WTC11 (cell line): ENCODE measurements at regions not wholly inside any gene's neighbourhood (a gene's known extent, or its start where the extent isn't known, plus 50 kb on each side); places are given as distances from the start of the nearest gene placed in this dataset.

Source experiments
- ATAC-seq: fragments of 200-7000 bp; cut with Tn5 transposase; 2 replicates; pipeline ENCODE4 v1.10.0; 2021; ENCODE audit warnings: mild to moderate bottlenecking, moderate library complexity
- CTCF ChIA-PET: fragments of 300-600 bp; sonication (Branson Sonifier 250); formaldehyde crosslinking; loops from one replicate; lab custom pipeline; 2021; ENCODE audit warnings: antibody characterized with exemption; lab: Charles Lee
- POLR2A ChIA-PET: fragments of 350-600 bp; sonication (Branson Sonifier 250); formaldehyde crosslinking; loops from one replicate; lab custom pipeline; 2021; ENCODE audit warnings: antibody characterized with exemption; lab: Charles Lee
- DNase-seq: peaks from one replicate; pipeline ENCODE4 v3.0.0; 2021; ENCODE audit warnings: low spot score
- H3K27ac Mint-ChIP-seq: 2 replicates; pipeline ENCODE4 v1.8.0; 2021; ENCODE audit warnings: mixed read lengths
- H3K27me3 Mint-ChIP-seq: 2 replicates; pipeline ENCODE4 v1.8.0; 2021; ENCODE audit warnings: low read depth, mild to moderate bottlenecking, moderate library complexity, mixed read lengths
- H3K36me3 Mint-ChIP-seq: 2 replicates; pipeline ENCODE4 v1.8.0; 2021; ENCODE audit warnings: mixed read lengths
- H3K4me1 Mint-ChIP-seq: 2 replicates; pipeline ENCODE4 v1.8.0; 2022; ENCODE audit warnings: mixed read lengths
- H3K4me3 Mint-ChIP-seq: 2 replicates; pipeline ENCODE4 v1.8.0; 2021; ENCODE audit warnings: mild to moderate bottlenecking, moderate library complexity, mixed read lengths
- H3K9me3 Mint-ChIP-seq: 2 replicates; pipeline ENCODE4 v1.8.0; 2021; ENCODE audit warnings: mixed read lengths
- AR ChIP-seq: fragments of 250-450 bp; sonication (Bioruptor Pico); IDR thresholded peaks from 2 replicates; pipeline ENCODE4 v1.9.0; 2021; ENCODE audit warnings: mild to moderate bottlenecking
- ATF2 ChIP-seq: sonication (generic); formaldehyde crosslinking; IDR thresholded peaks from 2 replicates; pipeline ENCODE4 v1.8.1; 2022; ENCODE audit warnings: low read depth, missing genetic modification reagents, borderline replicate concordance
- EMX1 ChIP-seq: fragments of 250-450 bp; sonication (Bioruptor Pico); IDR thresholded peaks from 2 replicates; pipeline ENCODE4 v1.8.0; 2021; ENCODE audit warnings: mild to moderate bottlenecking
- GABPB1 ChIP-seq: sonication (generic); formaldehyde crosslinking; IDR thresholded peaks from 2 replicates; pipeline ENCODE4 v1.8.1; 2023; ENCODE audit warnings: mild to moderate bottlenecking, missing genetic modification reagents
- JAZF1 ChIP-seq: fragments of 250-450 bp; sonication (Bioruptor Pico); IDR thresholded peaks from 2 replicates; pipeline ENCODE4 v1.9.0; 2021; ENCODE audit warnings: moderate library complexity, mild to moderate bottlenecking, inconsistent platforms
- MXD4 ChIP-seq: fragments of 250-450 bp; sonication (Bioruptor Pico); IDR thresholded peaks from 2 replicates; pipeline ENCODE4 v1.8.0; 2021; ENCODE audit warnings: mild to moderate bottlenecking, moderate library complexity, borderline replicate concordance
- PREB ChIP-seq: sonication (generic); formaldehyde crosslinking; IDR thresholded peaks from 2 replicates; pipeline ENCODE4 v1.8.1; 2022; ENCODE audit warnings: mild to moderate bottlenecking, missing genetic modification reagents, moderate library complexity, borderline replicate concordance
- SP1 ChIP-seq: sonication (generic); formaldehyde crosslinking; conservative IDR thresholded peaks from 2 replicates; pipeline ENCODE4 v1.8.1; 2022; ENCODE audit warnings: missing genetic modification reagents
- TCF7 ChIP-seq: sonication (generic); formaldehyde crosslinking; IDR thresholded peaks from 2 replicates; pipeline ENCODE4 v1.8.0; 2022; ENCODE audit warnings: mild to moderate bottlenecking, low read depth, missing genetic modification reagents, moderate library complexity
- TP53 ChIP-seq: sonication (generic); formaldehyde crosslinking; IDR thresholded peaks from 2 replicates; pipeline ENCODE4 v1.8.1; 2023; ENCODE audit warnings: mild to moderate bottlenecking, missing genetic modification reagents
- ZNF232 ChIP-seq: sonication (generic); formaldehyde crosslinking; IDR thresholded peaks from 2 replicates; pipeline ENCODE4 v1.8.0; 2022; ENCODE audit warnings: mild to moderate bottlenecking, missing genetic modification reagents
- ZNF263 ChIP-seq: sonication (generic); formaldehyde crosslinking; IDR thresholded peaks from 2 replicates; pipeline ENCODE4 v1.8.1; 2022; ENCODE audit warnings: low read depth, mild to moderate bottlenecking, moderate library complexity, missing genetic modification reagents
- TF ChIP-seq, protein P1 (sequence below): sonication (generic); formaldehyde crosslinking; IDR thresholded peaks from 2 replicates; pipeline ENCODE4 v1.8.0; 2022; ENCODE audit warnings: mild to moderate bottlenecking, missing genetic modification reagents
- TF ChIP-seq, protein P2 (sequence below): sonication (generic); formaldehyde crosslinking; conservative IDR thresholded peaks from 2 replicates; pipeline ENCODE4 v1.8.1; 2023; ENCODE audit warnings: mild to moderate bottlenecking, low read depth, missing genetic modification reagents, moderate library complexity
- TF ChIP-seq, protein P3 (sequence below): sonication (generic); formaldehyde crosslinking; IDR thresholded peaks from 2 replicates; pipeline ENCODE4 v1.8.0; 2022; ENCODE audit warnings: missing genetic modification reagents

DNA sequence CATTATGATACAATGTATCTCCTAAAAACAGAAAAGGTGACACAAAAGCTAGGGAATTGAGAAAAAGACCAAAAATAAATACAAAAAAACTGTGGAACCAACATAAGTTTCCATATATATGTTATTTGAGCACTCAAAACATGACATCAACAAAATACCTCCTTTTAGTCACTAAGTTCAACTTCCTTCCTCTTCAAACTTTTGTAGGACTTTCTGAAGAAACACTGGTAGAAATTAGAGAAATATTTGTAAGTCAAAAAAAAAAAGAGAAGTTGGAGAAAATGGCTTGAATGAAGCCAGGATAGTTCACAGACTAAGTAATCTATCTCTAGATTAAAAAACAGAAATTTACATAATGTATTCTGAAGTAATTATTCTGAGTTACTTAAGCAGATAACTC lies 208.4 kb upstream of the ALCAM start:
- Mint-ChIP-seq H3K4me1 (peaks cover 43% of the 10 kb centered on the region), H3K4me3 (no peak overlapping the region), H3K27ac (no peak overlapping the region), H3K36me3 (no peaks in the 10 kb centered on the region), H3K9me3 (0 out of 2 replicates have a peak, but pooled peaks cover 9% of the 10 kb centered on the region), H3K27me3 (no peaks in the 10 kb centered on the region)
- DNase-seq = no peak
- TF ChIP-seq TP53 (CRISPR knock-in tag) = no peak
- no peak for TF ChIP-seq GABPB1 (CRISPR knock-in tag)
- no peak for TF ChIP-seq AR (CRISPR knock-in tag)
- TF ChIP-seq, protein P1, sequence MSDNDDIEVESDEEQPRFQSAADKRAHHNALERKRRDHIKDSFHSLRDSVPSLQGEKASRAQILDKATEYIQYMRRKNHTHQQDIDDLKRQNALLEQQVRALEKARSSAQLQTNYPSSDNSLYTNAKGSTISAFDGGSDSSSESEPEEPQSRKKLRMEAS = no peak
- no peak for TF ChIP-seq EMX1 (CRISPR knock-in tag)
- no peak for TF ChIP-seq MXD4 (CRISPR knock-in tag)
- no peak for TF ChIP-seq ZNF232 (CRISPR knock-in tag)
- TF ChIP-seq, protein P2, sequence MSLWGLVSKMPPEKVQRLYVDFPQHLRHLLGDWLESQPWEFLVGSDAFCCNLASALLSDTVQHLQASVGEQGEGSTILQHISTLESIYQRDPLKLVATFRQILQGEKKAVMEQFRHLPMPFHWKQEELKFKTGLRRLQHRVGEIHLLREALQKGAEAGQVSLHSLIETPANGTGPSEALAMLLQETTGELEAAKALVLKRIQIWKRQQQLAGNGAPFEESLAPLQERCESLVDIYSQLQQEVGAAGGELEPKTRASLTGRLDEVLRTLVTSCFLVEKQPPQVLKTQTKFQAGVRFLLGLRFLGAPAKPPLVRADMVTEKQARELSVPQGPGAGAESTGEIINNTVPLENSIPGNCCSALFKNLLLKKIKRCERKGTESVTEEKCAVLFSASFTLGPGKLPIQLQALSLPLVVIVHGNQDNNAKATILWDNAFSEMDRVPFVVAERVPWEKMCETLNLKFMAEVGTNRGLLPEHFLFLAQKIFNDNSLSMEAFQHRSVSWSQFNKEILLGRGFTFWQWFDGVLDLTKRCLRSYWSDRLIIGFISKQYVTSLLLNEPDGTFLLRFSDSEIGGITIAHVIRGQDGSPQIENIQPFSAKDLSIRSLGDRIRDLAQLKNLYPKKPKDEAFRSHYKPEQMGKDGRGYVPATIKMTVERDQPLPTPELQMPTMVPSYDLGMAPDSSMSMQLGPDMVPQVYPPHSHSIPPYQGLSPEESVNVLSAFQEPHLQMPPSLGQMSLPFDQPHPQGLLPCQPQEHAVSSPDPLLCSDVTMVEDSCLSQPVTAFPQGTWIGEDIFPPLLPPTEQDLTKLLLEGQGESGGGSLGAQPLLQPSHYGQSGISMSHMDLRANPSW (CRISPR knock-in tag) = no peak
- TF ChIP-seq TCF7 = no peak
- no peak for TF ChIP-seq SP1 (CRISPR knock-in tag)
- TF ChIP-seq ZNF263 (CRISPR knock-in tag) = no peak
- TF ChIP-seq, protein P3, sequence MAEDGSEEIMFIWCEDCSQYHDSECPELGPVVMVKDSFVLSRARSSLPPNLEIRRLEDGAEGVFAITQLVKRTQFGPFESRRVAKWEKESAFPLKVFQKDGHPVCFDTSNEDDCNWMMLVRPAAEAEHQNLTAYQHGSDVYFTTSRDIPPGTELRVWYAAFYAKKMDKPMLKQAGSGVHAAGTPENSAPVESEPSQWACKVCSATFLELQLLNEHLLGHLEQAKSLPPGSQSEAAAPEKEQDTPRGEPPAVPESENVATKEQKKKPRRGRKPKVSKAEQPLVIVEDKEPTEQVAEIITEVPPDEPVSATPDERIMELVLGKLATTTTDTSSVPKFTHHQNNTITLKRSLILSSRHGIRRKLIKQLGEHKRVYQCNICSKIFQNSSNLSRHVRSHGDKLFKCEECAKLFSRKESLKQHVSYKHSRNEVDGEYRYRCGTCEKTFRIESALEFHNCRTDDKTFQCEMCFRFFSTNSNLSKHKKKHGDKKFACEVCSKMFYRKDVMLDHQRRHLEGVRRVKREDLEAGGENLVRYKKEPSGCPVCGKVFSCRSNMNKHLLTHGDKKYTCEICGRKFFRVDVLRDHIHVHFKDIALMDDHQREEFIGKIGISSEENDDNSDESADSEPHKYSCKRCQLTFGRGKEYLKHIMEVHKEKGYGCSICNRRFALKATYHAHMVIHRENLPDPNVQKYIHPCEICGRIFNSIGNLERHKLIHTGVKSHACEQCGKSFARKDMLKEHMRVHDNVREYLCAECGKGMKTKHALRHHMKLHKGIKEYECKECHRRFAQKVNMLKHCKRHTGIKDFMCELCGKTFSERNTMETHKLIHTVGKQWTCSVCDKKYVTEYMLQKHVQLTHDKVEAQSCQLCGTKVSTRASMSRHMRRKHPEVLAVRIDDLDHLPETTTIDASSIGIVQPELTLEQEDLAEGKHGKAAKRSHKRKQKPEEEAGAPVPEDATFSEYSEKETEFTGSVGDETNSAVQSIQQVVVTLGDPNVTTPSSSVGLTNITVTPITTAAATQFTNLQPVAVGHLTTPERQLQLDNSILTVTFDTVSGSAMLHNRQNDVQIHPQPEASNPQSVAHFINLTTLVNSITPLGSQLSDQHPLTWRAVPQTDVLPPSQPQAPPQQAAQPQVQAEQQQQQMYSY (CRISPR knock-in tag) = no peak
- no peak for TF ChIP-seq JAZF1 (CRISPR knock-in tag)
- no peak for TF ChIP-seq PREB (CRISPR knock-in tag)
- no peak for TF ChIP-seq ATF2 (CRISPR knock-in tag)
- ChIA-PET CTCF (no interaction called here), POLR2A (no interaction called here)
- ATAC-seq = no peak
